Uterus (tissue), 2 donors: ENCODE measurements at regions not wholly inside any gene's neighbourhood (a gene's known extent, or its start where the extent isn't known, plus 50 kb on each side); places are given as distances from the start of the nearest gene placed in this dataset.

ENCODE experiments used
- CTCF ChIP-seq, 4 experiments: fragments of 200-600 bp in 2 of 4; fragments of 450-650 bp in 2 of 4; sonication (generic) in 2 of 4; IDR thresholded peaks; one replicate each; pipeline ENCODE4 v1.5.1; 2016 to 2019; ENCODE audit warnings: antibody characterized with exemption in 4 of 4, mild to moderate bottlenecking in 2 of 4, moderate library complexity in 1 of 4
- POLR2A ChIP-seq, 2 donors: fragments of 450-650 bp; IDR thresholded peaks; one replicate each; pipeline ENCODE4 v1.6.1; 2016; ENCODE audit warnings: antibody characterized with exemption in 2 of 2, mild to moderate bottlenecking in 1 of 2, moderate library complexity in 1 of 2

DNA sequence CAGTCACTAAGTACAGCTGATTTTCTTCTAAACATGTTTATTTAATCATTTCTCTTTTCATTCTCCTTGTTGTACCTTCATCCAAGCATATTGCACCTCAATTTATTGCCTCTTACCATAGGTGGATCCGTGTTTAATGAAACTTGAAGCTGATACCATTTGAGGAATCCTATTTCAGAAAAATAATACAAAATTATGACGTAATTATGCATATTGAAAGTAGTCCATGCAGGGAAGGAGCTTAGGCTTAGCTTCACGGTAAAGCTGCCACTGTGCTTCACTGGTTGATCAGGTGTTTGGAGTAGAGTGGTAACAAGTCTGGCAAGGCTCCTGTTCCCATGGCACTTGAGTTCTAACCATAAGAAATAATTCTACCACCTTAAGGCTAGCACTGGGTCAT, 61.0 kb upstream of the CLEC14A start:
- TF ChIP-seq CTCF (IDR thresholded peaks at IDR 0.05) = no peak
- no peak for TF ChIP-seq POLR2A (IDR thresholded peaks at IDR 0.05)
